Right cardiac atrium (tissue), 5 donors: ENCODE measurements at regions not wholly inside any gene's neighbourhood (a gene's known extent, or its start where the extent isn't known, plus 50 kb on each side); places are given as distances from the start of the nearest gene placed in this dataset.

Experiments used
- ATAC-seq, 2 donors: fragments of 200-7000 bp; cut with Tn5 transposase; one replicate each; pipeline versions ENCODE4 v1.8.0 to v1.9.1; 2020; ENCODE audit warnings: moderate library complexity in 2 of 2, mild to moderate bottlenecking in 1 of 2
- DNase-seq, 3 donors: peaks; one replicate each; pipeline ENCODE4 v3.0.0-alpha.2; 2020
- H3K27ac ChIP-seq: one replicate; pipeline ENCODE4 v1.5.1; 2013; ENCODE audit warnings: mild to moderate bottlenecking, low read length, control low read depth, moderate library complexity
- H3K27me3 ChIP-seq: one replicate; pipeline ENCODE4 v1.6.1; 2013; ENCODE audit not compliant: control insufficient read depth, insufficient read depth
- H3K4me1 ChIP-seq: one replicate; pipeline ENCODE4 v1.6.1; 2013; ENCODE audit warnings: low read length; ENCODE audit not compliant: control insufficient read depth, insufficient read depth
- H3K4me3 ChIP-seq: one replicate; pipeline ENCODE4 v1.5.1; 2013; ENCODE audit warnings: low read length, control low read depth
- H3K9me3 ChIP-seq: one replicate; pipeline ENCODE4 v1.6.1; 2013; ENCODE audit warnings: low read length; ENCODE audit not compliant: control insufficient read depth
- WGBS: extraction: QIAGEN DNeasy Blood & Tissue Kit; methylation state at CpG from one replicate; pipeline ENCODE4 v1.1.7; 2013; 5-methylcytosine and 5-hydroxymethylcytosine counted together
- intact Hi-C, 4 donors: fragments of 100-400 bp; cut with DNase I; formaldehyde crosslinking; loops; one replicate each; pipeline versions ENCODE4 v1.11.0 to v1.14.0; 2022 to 2023
- donor health status: healthy with polysubstance abuse.
- donor health status: DM: no; HTN: yes; CAD: no.
- donor health status: DM: no; HTN: no; CAD: no.
- donor health status: DM: no; HTN: yes; CAD: no; lungs with severe emphysema.
- donor health status: DM: yes; HTN: yes; CAD: no.

- Histone ChIP-seq H3K27me3 (no peaks in the 10 kb centered on the region), H3K9me3 (no peaks in the 10 kb centered on the region), H3K4me3 (no peak overlapping the region), H3K4me1 (peaks cover 4% of the 10 kb centered on the region), H3K27ac (no peak overlapping the region)
- peak in 1 of 3 donors; percentile 43 for DNase-seq
- intact Hi-C loops, result loop anchor here in 1 of 4 donors (5.0 kb wide), 1 partner anchor 51 kb away; no protein-coding TSS in a partner anchor
- no peak for ATAC-seq
- 95% methylated on average over 17 of the region's 17 CpGs for WGBS
These were observed 65.6 kb upstream of the IGFBP3 start for GRCh38 chr7:45986355-45987298.

DNA sequence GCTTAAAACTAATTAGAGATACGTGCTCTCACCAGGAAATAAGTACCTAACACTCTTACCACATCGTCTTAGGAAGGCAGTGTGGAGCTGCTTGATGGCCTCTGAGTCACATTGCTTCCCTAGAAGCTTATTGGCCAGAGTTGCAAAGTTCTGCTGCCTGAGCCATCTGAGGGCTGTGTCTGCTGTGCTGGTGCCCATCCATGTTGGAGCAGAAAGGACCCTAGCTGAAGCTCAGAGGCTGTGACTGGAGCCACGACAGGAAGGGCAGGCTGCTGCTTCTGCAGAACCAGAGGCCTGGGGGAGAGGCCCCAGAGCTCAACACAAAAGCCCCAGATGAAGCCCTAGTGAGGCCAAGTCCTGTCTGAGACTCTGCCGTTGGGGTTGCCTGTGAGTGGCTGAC lies 64.8 kb upstream of the IGFBP3 start:
- no peak overlapping the region for H3K4me3 ChIP-seq
- intact Hi-C loops, result loop anchor here in 1 of 4 donors (5.0 kb wide), 1 partner anchor 51 kb away; no protein-coding TSS in a partner anchor
- no peak for DNase-seq
- no peaks in the 10 kb centered on the region for H3K9me3 ChIP-seq
- H3K27ac ChIP-seq, result no peak overlapping the region
- H3K4me1 ChIP-seq, result peaks cover 4% of the 10 kb centered on the region
- WGBS, result 76% methylated on average over 4 of the region's 4 CpGs
- H3K27me3 ChIP-seq, result no peaks in the 10 kb centered on the region
- peak in 1 of 2 donors; percentile 39 for ATAC-seq

GRCh38 chr7:45984386-45985295 lies 63.6 kb upstream of the IGFBP3 start:
- Histone ChIP-seq H3K4me3 (no peak overlapping the region), H3K27ac (no peak overlapping the region), H3K27me3 (no peaks in the 10 kb centered on the region), H3K4me1 (peaks cover 4% of the 10 kb centered on the region), H3K9me3 (no peaks in the 10 kb centered on the region)
- WGBS, result 65% methylated on average over 6 of the region's 6 CpGs
- no peak for ATAC-seq
- DNase-seq, result no peak
- intact Hi-C loops, result loop anchor here in 1 of 4 donors (5.0 kb wide), 1 partner anchor 53 kb away; no protein-coding TSS in a partner anchor

DNA sequence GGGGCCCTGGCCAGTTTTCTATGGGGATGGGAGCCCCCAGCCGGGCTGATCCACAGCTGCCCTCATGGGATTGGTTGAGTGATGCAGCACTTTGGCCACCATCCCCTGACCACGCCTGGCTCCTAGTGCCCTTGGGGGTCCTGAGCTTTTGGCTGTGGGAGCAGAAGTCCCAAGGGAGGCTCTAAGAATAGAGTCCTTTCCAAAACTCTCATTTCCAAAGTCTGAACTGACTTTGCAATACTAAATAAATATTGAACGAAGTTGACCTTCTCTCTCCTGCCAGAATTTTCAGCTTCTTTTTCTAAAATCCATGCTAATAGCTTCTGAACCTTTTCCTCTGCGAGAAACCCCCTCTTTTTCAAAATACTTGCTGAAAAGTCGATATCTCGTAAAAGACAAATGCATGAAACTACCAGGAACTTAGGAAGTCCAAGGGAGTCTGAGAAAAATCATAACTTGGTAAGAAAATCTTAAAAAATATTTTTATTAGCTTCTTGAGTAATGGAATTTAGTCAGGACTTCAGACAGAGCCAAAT lies 62.7 kb upstream of the IGFBP3 start:
- ATAC-seq (peak; percentile 35 to 36), DNase-seq (peak; percentile 25 to 78 (median 67))
- intact Hi-C loops, result no loop called here
- no peak overlapping the region for H3K4me3 ChIP-seq
- no peak overlapping the region for H3K27ac ChIP-seq
- no peaks in the 10 kb centered on the region for H3K9me3 ChIP-seq
- H3K4me1 ChIP-seq, result peaks cover 4% of the 10 kb centered on the region
- no peaks in the 10 kb centered on the region for H3K27me3 ChIP-seq
- 53% methylated on average over 6 of the region's 6 CpGs for whole genome bisulfite sequencing

- no peaks in the 10 kb centered on the region for H3K27me3 ChIP-seq
- peak; percentile 8 to 15 for ATAC-seq
- no peaks in the 10 kb centered on the region for H3K9me3 ChIP-seq
- intact Hi-C loops, result no loop called here
- H3K4me3 ChIP-seq, result no peak overlapping the region
- DNase-seq, result peak in 2 of 3 donors; percentile 51 to 60
- peaks cover 6% of the 10 kb centered on the region for H3K4me1 ChIP-seq
- no peak overlapping the region for H3K27ac ChIP-seq
- 70% methylated on average over 11 of the region's 11 CpGs for WGBS
These were observed 62.0 kb upstream of the IGFBP3 start for GRCh38 chr7:45982907-45983719.

DNA sequence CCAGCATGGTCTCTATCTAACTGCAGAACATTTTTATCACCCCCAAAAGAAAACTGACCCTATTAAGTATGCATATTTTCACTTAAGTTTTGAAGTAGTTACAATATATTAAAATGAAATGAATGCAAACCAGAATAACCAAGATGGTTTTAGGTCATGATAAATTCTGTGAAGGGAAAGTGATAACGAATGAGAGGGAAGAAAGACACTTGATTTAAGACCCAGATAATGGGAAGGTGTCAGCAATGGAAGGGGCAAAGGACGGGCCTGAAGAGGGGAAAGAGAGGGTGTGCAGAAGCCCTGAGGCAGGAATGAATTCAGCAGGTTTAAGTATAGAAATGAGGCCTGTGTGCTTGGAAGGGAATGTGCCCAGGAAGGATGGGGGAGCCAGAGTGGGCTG lies 61.1 kb upstream of the IGFBP3 start:
- Histone ChIP-seq H3K4me1 (peaks cover 6% of the 10 kb centered on the region), H3K27ac (no peak overlapping the region), H3K27me3 (no peaks in the 10 kb centered on the region), H3K4me3 (no peak overlapping the region), H3K9me3 (no peaks in the 10 kb centered on the region)
- DNase-seq (no peak), ATAC-seq (no peak)
- intact Hi-C loops, result no loop called here
- WGBS, result 91% methylated on average over 2 of the region's 2 CpGs

DNA sequence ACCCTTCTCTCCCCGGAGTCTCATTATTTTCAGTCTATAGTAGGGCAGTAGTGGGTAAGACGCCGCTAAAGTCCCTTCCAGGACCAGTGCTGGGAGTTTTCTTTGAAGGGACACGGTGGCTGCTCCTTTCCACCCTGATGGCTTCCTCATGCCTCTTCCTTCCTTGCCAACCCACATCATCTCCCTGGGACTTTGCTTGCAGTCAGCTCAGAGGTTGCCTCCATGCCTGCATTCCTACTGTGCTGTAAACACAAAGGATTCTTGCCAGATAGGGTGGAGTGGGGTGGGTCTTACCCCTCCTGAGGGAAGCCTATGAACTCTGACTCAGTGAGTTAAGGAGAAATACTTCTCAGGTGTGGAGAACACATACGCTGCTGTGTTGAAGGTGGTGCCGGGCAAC lies 59.9 kb upstream of the IGFBP3 start:
- no peaks in the 10 kb centered on the region for H3K27me3 ChIP-seq
- H3K4me1 ChIP-seq, result peaks cover 6% of the 10 kb centered on the region
- no peak overlapping the region for H3K4me3 ChIP-seq
- DNase-seq (no peak), ATAC-seq (no peak)
- H3K27ac ChIP-seq, result no peak overlapping the region
- intact Hi-C loops, result no loop called here
- H3K9me3 ChIP-seq, result no peaks in the 10 kb centered on the region
- 94% methylated on average over 6 of the region's 6 CpGs for WGBS

DNA sequence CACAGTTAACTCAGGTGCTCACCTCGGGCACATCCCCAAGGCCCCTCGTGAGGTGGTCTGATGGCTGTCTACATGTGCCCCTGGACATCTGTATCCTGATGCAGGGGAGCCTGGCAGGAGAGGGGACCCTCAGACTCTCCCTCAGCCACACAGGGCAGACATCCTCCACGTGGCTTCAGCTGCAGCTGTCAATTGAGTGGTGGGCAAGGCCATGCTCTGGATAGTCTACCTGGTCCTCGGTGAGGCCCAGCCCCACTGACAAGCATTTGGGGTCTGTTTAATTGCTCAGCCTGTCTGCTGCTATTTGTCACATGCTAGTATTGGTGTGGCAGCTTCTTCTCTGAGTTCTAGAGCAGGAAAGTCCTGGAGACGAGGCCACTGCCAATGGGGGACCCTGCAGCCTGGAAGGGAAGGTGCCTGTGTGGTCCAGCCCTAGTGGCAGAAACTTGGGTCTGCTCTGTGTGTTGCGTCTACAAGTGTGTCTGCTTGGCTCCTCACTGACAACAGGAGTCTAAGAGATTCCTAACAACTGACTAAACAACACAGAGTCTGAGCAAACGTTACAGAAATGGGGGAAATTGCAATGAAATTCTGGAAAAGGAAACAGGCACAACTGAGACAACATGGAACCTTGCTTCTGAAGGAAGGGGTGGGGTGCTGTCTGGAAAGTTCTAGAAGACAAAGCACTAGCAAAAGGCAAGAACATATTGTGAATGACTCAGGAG lies 59.3 kb upstream of the IGFBP3 start:
- DNase-seq, result no peak
- H3K27me3 ChIP-seq, result no peaks in the 10 kb centered on the region
- ATAC-seq, result no peak
- intact Hi-C loops, result no loop called here
- no peaks in the 10 kb centered on the region for H3K9me3 ChIP-seq
- WGBS, result 82% methylated on average over 7 of the region's 7 CpGs
- H3K4me1 ChIP-seq, result peaks cover 6% of the 10 kb centered on the region
- no peak overlapping the region for H3K4me3 ChIP-seq
- H3K27ac ChIP-seq, result no peak overlapping the region

DNA sequence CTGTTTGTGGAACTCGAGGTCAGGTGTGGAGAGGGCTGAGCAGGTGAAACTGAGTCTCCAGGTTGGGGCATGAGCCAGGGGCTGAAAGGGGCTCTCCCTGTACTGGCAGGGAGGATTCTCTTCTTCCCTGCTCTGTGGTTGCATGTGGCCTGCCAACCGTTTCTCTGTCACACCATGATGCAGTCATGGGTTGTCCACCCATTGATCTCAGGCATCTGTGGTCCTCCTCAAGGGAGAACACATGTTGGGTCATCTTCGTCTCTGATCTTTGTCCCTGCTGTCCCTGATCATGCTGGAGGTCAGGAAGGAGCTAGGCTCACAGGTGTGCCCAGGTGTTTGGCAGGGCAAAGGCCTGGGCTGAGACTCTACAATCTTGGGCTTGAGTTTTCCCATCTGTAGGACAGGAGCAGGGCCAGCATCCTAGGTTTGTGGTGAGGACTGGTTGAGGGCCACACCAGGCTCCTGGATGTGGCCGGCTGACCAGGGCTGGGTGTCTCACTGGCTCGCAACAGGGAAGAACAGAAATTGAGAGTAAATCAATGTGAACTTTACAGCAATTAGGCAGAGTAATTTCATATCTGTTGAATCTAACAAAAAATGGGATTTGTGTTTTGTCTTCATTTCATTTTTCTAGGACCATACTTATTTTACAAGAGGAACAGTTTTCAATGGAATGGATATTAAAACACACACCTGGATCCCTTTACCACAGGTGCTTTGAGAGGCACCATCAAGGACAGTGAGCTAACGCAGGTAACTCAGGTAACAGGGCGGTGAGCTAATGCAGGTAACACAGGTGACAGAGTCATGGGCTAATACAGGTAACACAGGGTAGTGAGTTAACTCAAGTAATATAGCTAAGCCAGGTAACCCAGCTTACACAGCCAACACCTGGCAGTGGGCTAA lies 58.5 kb upstream of the IGFBP3 start:
- Histone ChIP-seq H3K9me3 (no peaks in the 10 kb centered on the region), H3K4me1 (peaks cover 5% of the 10 kb centered on the region), H3K4me3 (no peak overlapping the region), H3K27ac (no peak overlapping the region), H3K27me3 (no peaks in the 10 kb centered on the region)
- DNase-seq, result no peak
- intact Hi-C loops, result no loop called here
- no peak for ATAC-seq
- WGBS, result 93% methylated on average over 7 of the region's 7 CpGs
